DND-41 (cell line): ENCODE measurements at regions not wholly inside any gene's neighbourhood (a gene's known extent, or its start where the extent isn't known, plus 50 kb on each side); places are given as distances from the start of the nearest gene placed in this dataset.

ENCODE experiments used
- ATAC-seq: fragments of 200-7000 bp; cut with Tn5 transposase; 3 replicates; pipeline ENCODE4 v1.9.1; 2021; ENCODE audit warnings: low read depth; ENCODE audit not compliant: insufficient read depth
- DNase-seq: peaks from one replicate; pipeline ENCODE4 v3.0.0-alpha.2; 2020
- H2AFZ ChIP-seq: 2 replicates; pipeline ENCODE4 v1.6.0; 2012; ENCODE audit warnings: low read depth, low read length
- H3K27ac ChIP-seq: 2 replicates; pipeline ENCODE4 v1.5.1; 2012; ENCODE audit warnings: low read length, inconsistent platforms
- H3K27me3 ChIP-seq: fragments of 200-600 bp; sonication (generic); 2 replicates; pipeline ENCODE4 v1.6.0; 2012; ENCODE audit warnings: low read length, mild to moderate bottlenecking, inconsistent platforms; ENCODE audit not compliant: insufficient read depth, poor library complexity
- H3K36me3 ChIP-seq: 2 replicates; pipeline ENCODE4 v1.5.1; 2012; ENCODE audit warnings: low read length, inconsistent platforms; ENCODE audit not compliant: insufficient read depth
- H3K4me1 ChIP-seq: 2 replicates; pipeline ENCODE4 v1.5.1; 2012; ENCODE audit warnings: mild to moderate bottlenecking, low read length; ENCODE audit not compliant: insufficient read depth
- H3K4me2 ChIP-seq: 2 replicates; pipeline ENCODE4 v1.6.0; 2012; ENCODE audit warnings: mild to moderate bottlenecking, moderate library complexity, low read length, inconsistent platforms; ENCODE audit not compliant: insufficient read depth
- H3K4me3 ChIP-seq, 2 experiments: fragments of 200-600 bp in 1 of 2; shearing (Covaris generic) in 1 of 2; 2 replicates each; pipeline ENCODE4 v1.5.1; 2012 to 2016; ENCODE audit warnings: inconsistent platforms in 2 of 2, low read length in 2 of 2, mild to moderate bottlenecking in 2 of 2, low read depth in 1 of 2, moderate library complexity in 1 of 2
- H3K79me2 ChIP-seq: 2 replicates; pipeline ENCODE4 v1.6.0; 2012; ENCODE audit warnings: low read length, inconsistent platforms; ENCODE audit not compliant: insufficient read depth
- H3K9ac ChIP-seq: 2 replicates; pipeline ENCODE4 v1.6.0; 2012; ENCODE audit warnings: low read depth, mild to moderate bottlenecking, inconsistent platforms, low read length, moderate library complexity
- H3K9me3 ChIP-seq: 2 replicates; pipeline ENCODE4 v1.5.1; 2012; ENCODE audit warnings: low read length, moderate library complexity, mild to moderate bottlenecking, inconsistent platforms; ENCODE audit not compliant: insufficient read depth, severe bottlenecking
- H4K20me1 ChIP-seq: 2 replicates; pipeline ENCODE4 v1.6.0; 2012; ENCODE audit warnings: low read length; ENCODE audit not compliant: insufficient read depth
- CTCF ChIP-seq: IDR thresholded peaks from 2 replicates; pipeline ENCODE4 v1.5.1; 2012; ENCODE audit warnings: borderline replicate concordance, low read length, moderate library complexity, mild to moderate bottlenecking; ENCODE audit not compliant: poor library complexity, severe bottlenecking; ENCODE audit errors: extremely low read depth
- EZH2 ChIP-seq: IDR thresholded peaks from 3 replicates; pipeline ENCODE4 v1.6.1; 2012; ENCODE audit warnings: borderline replicate concordance, low read depth, mild to moderate bottlenecking, moderate library complexity, low read length, inconsistent platforms; ENCODE audit not compliant: severe bottlenecking

- Histone ChIP-seq H3K27ac (no peak overlapping the region), H3K79me2 (no peaks in the 10 kb centered on the region), H3K4me3 (no peak overlapping the region), H4K20me1 (no peaks in the 10 kb centered on the region), H3K9ac (no peak overlapping the region), H3K27me3 (no peaks in the 10 kb centered on the region), H3K36me3 (no peaks in the 10 kb centered on the region), H2AFZ (no peak overlapping the region), H3K4me2 (no peak overlapping the region), H3K4me1 (no peaks in the 10 kb centered on the region), H3K9me3 (no peaks in the 10 kb centered on the region)
- DNase-seq: no peak
- ATAC-seq: no peak
- TF ChIP-seq EZH2 (no peak), CTCF (no peak)
Measured at GRCh38 chr13:90311929-90312328, 1035.6 kb upstream of the MIR17HG start.

GRCh38 chr13:90315061-90315460 lies 1032.4 kb upstream of the MIR17HG start:
- Histone ChIP-seq H3K79me2 (no peaks in the 10 kb centered on the region), H3K27ac (no peak overlapping the region), H4K20me1 (no peaks in the 10 kb centered on the region), H3K9me3 (no peaks in the 10 kb centered on the region), H3K4me2 (no peak overlapping the region), H3K9ac (no peak overlapping the region), H3K36me3 (no peaks in the 10 kb centered on the region), H3K4me1 (no peaks in the 10 kb centered on the region), H3K4me3 (no peak overlapping the region), H2AFZ (no peak overlapping the region), H3K27me3 (no peaks in the 10 kb centered on the region)
- DNase-seq: no peak
- TF ChIP-seq EZH2 (no peak), CTCF (no peak)
- no peak for ATAC-seq

- no peaks in the 10 kb centered on the region for H3K9me3 ChIP-seq
- H3K4me3 ChIP-seq: no peak overlapping the region
- H3K9ac ChIP-seq: no peak overlapping the region
- no peaks in the 10 kb centered on the region for H3K4me1 ChIP-seq
- TF ChIP-seq EZH2 (no peak), CTCF (no peak)
- H3K27ac ChIP-seq: no peak overlapping the region
- no peak overlapping the region for H3K4me2 ChIP-seq
- H3K36me3 ChIP-seq: no peaks in the 10 kb centered on the region
- H3K27me3 ChIP-seq: no peaks in the 10 kb centered on the region
- H3K79me2 ChIP-seq: no peaks in the 10 kb centered on the region
- ATAC-seq (no peak), DNase-seq (no peak)
- no peaks in the 10 kb centered on the region for H4K20me1 ChIP-seq
- H2AFZ ChIP-seq: no peak overlapping the region
Measured at GRCh38 chr13:90320664-90321063, 1026.8 kb upstream of the MIR17HG start.

GRCh38 chr13:90321281-90321931 lies 1026.1 kb upstream of the MIR17HG start:
- no peak overlapping the region for H3K4me3 ChIP-seq
- no peak overlapping the region for H3K4me2 ChIP-seq
- DNase-seq (no peak), ATAC-seq (no peak)
- H3K79me2 ChIP-seq: no peaks in the 10 kb centered on the region
- H3K9me3 ChIP-seq: no peaks in the 10 kb centered on the region
- H2AFZ ChIP-seq: no peak overlapping the region
- H4K20me1 ChIP-seq: no peaks in the 10 kb centered on the region
- no peaks in the 10 kb centered on the region for H3K4me1 ChIP-seq
- TF ChIP-seq CTCF (no peak), EZH2 (no peak)
- H3K9ac ChIP-seq: no peak overlapping the region
- no peaks in the 10 kb centered on the region for H3K27me3 ChIP-seq
- no peaks in the 10 kb centered on the region for H3K36me3 ChIP-seq
- no peak overlapping the region for H3K27ac ChIP-seq
